Transverse colon (tissue), 4 donors: ENCODE measurements at regions not wholly inside any gene's neighbourhood (a gene's known extent, or its start where the extent isn't known, plus 50 kb on each side); places are given as distances from the start of the nearest gene placed in this dataset.

ENCODE experiments used
- DNase-seq: peaks from one replicate; pipeline ENCODE4 v3.0.0-alpha.2; 2019
- H3K27ac ChIP-seq, 4 donors: fragments of 200-600 bp; sonication (generic); 2 replicates each; pipeline ENCODE4 v1.5.1; 2016 to 2018; ENCODE audit warnings: inconsistent platforms in 4 of 4
- H3K27me3 ChIP-seq: fragments of 200-600 bp; sonication (generic); 2 replicates; pipeline ENCODE4 v1.5.1; 2017; ENCODE audit warnings: inconsistent platforms
- H3K36me3 ChIP-seq, 4 donors: fragments of 200-600 bp; sonication (generic); 2 replicates each; pipeline ENCODE4 v1.5.1; 2017 to 2019; ENCODE audit warnings: inconsistent platforms in 4 of 4
- H3K4me1 ChIP-seq, 4 donors: fragments of 200-600 bp; sonication (generic); 2 replicates each; pipeline ENCODE4 v1.5.1; 2017 to 2020; ENCODE audit warnings: inconsistent platforms in 4 of 4
- H3K4me3 ChIP-seq, 4 donors: fragments of 200-600 bp; sonication (generic); 1 replicate in 1 of 4; 2 replicates in 3 of 4; pipeline versions ENCODE4 v1.5.1 to v1.6.1; 2017 to 2019; ENCODE audit warnings: inconsistent platforms in 4 of 4
- H3K9me3 ChIP-seq, 2 donors: fragments of 200-600 bp; sonication (generic); 2 replicates each; pipeline ENCODE4 v1.5.1; 2017 to 2019; ENCODE audit warnings: inconsistent platforms in 2 of 2
- CTCF ChIP-seq, 5 experiments: fragments of 200-600 bp in 3 of 5; fragments of 450-650 bp in 2 of 5; sonication (generic) in 3 of 5; IDR thresholded peaks; 1 replicate in 2 of 5; 2 replicates in 3 of 5; pipeline ENCODE4 v1.5.1; 2016 to 2017; ENCODE audit warnings: antibody characterized with exemption in 5 of 5, inconsistent platforms in 3 of 5, mild to moderate bottlenecking in 2 of 5, moderate library complexity in 1 of 5
- EP300 ChIP-seq: sonication (generic); formaldehyde crosslinking; IDR thresholded peaks from one replicate; pipeline ENCODE4 v1.6.1; 2017; ENCODE audit warnings: antibody characterized with exemption, low read depth
- POLR2A ChIP-seq: fragments of 450-650 bp; IDR thresholded peaks from one replicate; pipeline ENCODE4 v1.6.1; 2016; ENCODE audit warnings: antibody characterized with exemption, mild to moderate bottlenecking, moderate library complexity
- POLR2AphosphoS5 ChIP-seq, 3 donors: sonication (generic); formaldehyde crosslinking; IDR thresholded peaks; one replicate each; pipeline ENCODE4 v1.6.1; 2016; ENCODE audit warnings: antibody characterized with exemption in 3 of 3
- WGBS, 2 donors: methylation state at CpG; one replicate each; pipeline ENCODE4 v1.1.5; 2018; ENCODE audit warnings: low coverage in 1 of 2; 5-methylcytosine and 5-hydroxymethylcytosine counted together
- in situ Hi-C, 4 donors: fragments of 200-750 bp; cut with MboI; loops; one replicate each; pipeline versions ENCODE4 v1.15.0 to v1.15.1; 2017; ENCODE audit warnings: low sequenced_read_pairs in 3 of 4, low pct_ligation_motif_present in 1 of 4, low pct_unique_long_range_greater_than_20kb in 1 of 4
- intact Hi-C: fragments of 100-400 bp; cut with DNase I; formaldehyde crosslinking; loops from one replicate; pipeline ENCODE4 v1.15.1; 2023; ENCODE audit warnings: low total_unique reads

- no peak overlapping the region for H3K27ac ChIP-seq
- no peak for DNase-seq
- WGBS, 2 donors = 75 to 85% methylated on average over 5 to 10 of the region's 10 CpGs
- peaks cover 26% of the 10 kb centered on the region for H3K27me3 ChIP-seq
- no peaks in the 10 kb centered on the region for H3K36me3 ChIP-seq
- no peaks in the 10 kb centered on the region for H3K4me1 ChIP-seq
- intact Hi-C loops (no loop called here), in situ Hi-C loops (no loop called here)
- TF ChIP-seq EP300 (no peak), CTCF (IDR thresholded peaks at IDR 0.05) (no peak), POLR2A (no peak), POLR2AphosphoS5 (IDR thresholded peaks at IDR 0.05) (no peak)
- H3K4me3 ChIP-seq = no peak overlapping the region
- H3K9me3 ChIP-seq = no peaks in the 10 kb centered on the region
Measured at GRCh38 chr9:134262035-134262434, 64.2 kb upstream of the RXRA start.

- no peak overlapping the region for H3K27ac ChIP-seq
Measured at GRCh38 chr9:134263596-134263995, 62.7 kb upstream of the RXRA start.

GRCh38 chr9:134264169-134264568 lies 62.1 kb upstream of the RXRA start:
- 70% methylated on average over 11 of the region's 11 CpGs; no CpG with 5 or more reads in 1 of the 2 donors for WGBS, 2 donors
- TF ChIP-seq CTCF (IDR thresholded peaks at IDR 0.05) (no peak), POLR2A (no peak), EP300 (no peak), POLR2AphosphoS5 (IDR thresholded peaks at IDR 0.05) (no peak)
- intact Hi-C loops (no loop called here), in situ Hi-C loops (no loop called here)
- no peak overlapping the region for H3K27ac ChIP-seq
- H3K4me1 ChIP-seq = no peaks in the 10 kb centered on the region
- no peaks in the 10 kb centered on the region for H3K9me3 ChIP-seq
- H3K36me3 ChIP-seq = no peaks in the 10 kb centered on the region
- DNase-seq = no peak
- peaks cover 26% of the 10 kb centered on the region for H3K27me3 ChIP-seq
- H3K4me3 ChIP-seq = no peak overlapping the region

More at GRCh38 chr9:134263596-134263995, 62.7 kb upstream of the RXRA start:
- no peaks in the 10 kb centered on the region for H3K36me3 ChIP-seq
- in situ Hi-C loops (no loop called here), intact Hi-C loops (no loop called here)
- DNase-seq = no peak
- WGBS, 2 donors = 11 to 18% methylated on average over 5 to 11 of the region's 11 CpGs
- peaks cover 26% of the 10 kb centered on the region for H3K27me3 ChIP-seq
- no peak for TF ChIP-seq POLR2A
- no peak for TF ChIP-seq CTCF (IDR thresholded peaks at IDR 0.05)
- no peak for TF ChIP-seq POLR2AphosphoS5 (IDR thresholded peaks at IDR 0.05)
- no peak for TF ChIP-seq EP300
- H3K9me3 ChIP-seq = no peaks in the 10 kb centered on the region
- no peak overlapping the region for H3K4me3 ChIP-seq
- H3K4me1 ChIP-seq = no peaks in the 10 kb centered on the region

GRCh38 chr9:134265078-134265477 lies 61.2 kb upstream of the RXRA start:
- in situ Hi-C loops (no loop called here), intact Hi-C loops (no loop called here)
- 57% methylated on average over 7 of the region's 7 CpGs; no CpG with 5 or more reads in 1 of the 2 donors for WGBS, 2 donors
- Histone ChIP-seq H3K36me3 (no peaks in the 10 kb centered on the region), H3K27ac (no peak overlapping the region), H3K4me3 (no peak overlapping the region), H3K4me1 (no peaks in the 10 kb centered on the region), H3K27me3 (peaks cover 26% of the 10 kb centered on the region), H3K9me3 (no peaks in the 10 kb centered on the region)
- DNase-seq = no peak
- TF ChIP-seq POLR2A = no peak
- no peak for TF ChIP-seq POLR2AphosphoS5 (IDR thresholded peaks at IDR 0.05)
- no peak for TF ChIP-seq CTCF (IDR thresholded peaks at IDR 0.05)
- TF ChIP-seq EP300 = no peak
